ENCODE measurements at regions not wholly inside any gene's neighbourhood (a gene's known extent, or its start where the extent isn't known, plus 50 kb on each side); places are given as distances from the start of the nearest gene placed in this dataset.

DNA sequence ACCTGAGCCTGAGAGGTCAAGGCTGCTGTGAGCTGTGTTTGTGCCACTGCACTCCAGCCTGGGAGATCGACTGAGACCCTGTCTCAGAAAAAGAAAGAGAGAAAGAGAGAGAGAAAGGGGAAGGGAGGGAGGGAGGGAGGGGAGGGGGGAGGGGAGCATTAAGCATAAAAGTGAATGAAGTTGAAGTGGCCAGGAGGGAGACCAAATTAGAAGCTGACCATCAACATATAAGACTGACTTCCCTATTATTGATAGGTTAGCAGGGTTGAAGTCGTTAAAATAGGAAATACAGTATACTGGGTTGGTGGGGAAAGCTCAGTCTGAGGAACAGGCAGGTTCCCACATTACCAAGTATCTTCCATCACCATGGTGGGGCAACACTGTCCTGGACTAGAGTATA is 117.1 kb upstream of the MKLN1 start:
- DNase-seq: no peak
- Histone ChIP-seq H3K4me2 (replicated peaks; ENCODE audit: low read depth, low read length, poor library complexity, severe bottlenecking) (no peak overlapping the region), H3K27me3 (replicated peaks in 1 of 4; ENCODE audit: control extremely low read depth in 1 of 4, control insufficient read depth in 3 of 4, insufficient read depth in 4 of 4, low read length in 3 of 4) (no peaks in the 10 kb centered on the region), H3K9me3 (ENCODE audit: control extremely low read depth in 1 of 3, control insufficient read depth in 2 of 3, insufficient read depth in 1 of 3, low read length in 2 of 3) (no peaks in the 10 kb centered on the region), H3K27ac (ENCODE audit: low read length in 2 of 2) (no peak overlapping the region), H3K4me3 (ENCODE audit: control extremely low read depth in 1 of 5, extremely low read depth in 1 of 5, insufficient read depth in 1 of 5, low read depth in 2 of 5, low read length in 4 of 5) (no peak overlapping the region), H4K20me1 (ENCODE audit: control insufficient read depth, insufficient read depth, low read length, poor library complexity, severe bottlenecking) (no peaks in the 10 kb centered on the region), H2AFZ (ENCODE audit: insufficient read depth, low read depth, low read length, poor library complexity, severe bottlenecking) (no peak overlapping the region), H3K4me1 (ENCODE audit: control insufficient read depth in 2 of 2, insufficient read depth in 2 of 2, low read length in 2 of 2) (no peaks in the 10 kb centered on the region), H3K36me3 (replicated peaks in 1 of 2; ENCODE audit: control extremely low read depth in 1 of 2, control insufficient read depth in 1 of 2, extremely low read depth in 1 of 2, insufficient read depth in 2 of 2, low read length in 1 of 2) (no peaks in the 10 kb centered on the region), H3K79me2 (ENCODE audit: control insufficient read depth, insufficient read depth, low read length) (no peaks in the 10 kb centered on the region), H3K9ac (ENCODE audit: low read length) (no peak overlapping the region)
- Mint-ChIP-seq H3K4me1 (no peaks in the 10 kb centered on the region), H3K27ac (no peak overlapping the region), H3K27me3 (no peaks in the 10 kb centered on the region), H3K4me3 (no peak overlapping the region), H3K9me3 (ENCODE audit: insufficient read depth) (no peaks in the 10 kb centered on the region)
- CTCF ChIA-PET: no interaction called here
- no peak for ATAC-seq (ENCODE audit: low read depth)
- POLR2A ChIA-PET: no interaction called here
- whole genome bisulfite sequencing (ENCODE audit: insufficient coverage): no CpG with 5 or more reads among the region's 2 CpGs
- no peak for TF ChIP-seq EZH2 (IDR thresholded peaks at IDR 0.05; ENCODE audit: borderline replicate concordance, insufficient read depth, low read depth, low read length, poor library complexity, severe bottlenecking)
- no peak for TF ChIP-seq CTCF (IDR thresholded peaks at IDR 0.05)
- intact Hi-C loops (cut with micrococcal nuclease): no loop called here

- Histone ChIP-seq H3K4me3 (ENCODE audit: control extremely low read depth in 1 of 5, extremely low read depth in 1 of 5, insufficient read depth in 1 of 5, low read depth in 2 of 5, low read length in 4 of 5) (no peak overlapping the region), H3K36me3 (replicated peaks in 1 of 2; ENCODE audit: control extremely low read depth in 1 of 2, control insufficient read depth in 1 of 2, extremely low read depth in 1 of 2, insufficient read depth in 2 of 2, low read length in 1 of 2) (no peaks in the 10 kb centered on the region), H3K4me2 (replicated peaks; ENCODE audit: low read depth, low read length, poor library complexity, severe bottlenecking) (no peak overlapping the region), H3K9ac (ENCODE audit: low read length) (no peak overlapping the region), H3K27ac (ENCODE audit: low read length in 2 of 2) (no peak overlapping the region), H2AFZ (ENCODE audit: insufficient read depth, low read depth, low read length, poor library complexity, severe bottlenecking) (no peak overlapping the region), H3K27me3 (replicated peaks in 1 of 4; ENCODE audit: control extremely low read depth in 1 of 4, control insufficient read depth in 3 of 4, insufficient read depth in 4 of 4, low read length in 3 of 4) (no peaks in the 10 kb centered on the region), H3K4me1 (ENCODE audit: control insufficient read depth in 2 of 2, insufficient read depth in 2 of 2, low read length in 2 of 2) (no peaks in the 10 kb centered on the region), H3K79me2 (ENCODE audit: control insufficient read depth, insufficient read depth, low read length) (no peaks in the 10 kb centered on the region), H3K9me3 (ENCODE audit: control extremely low read depth in 1 of 3, control insufficient read depth in 2 of 3, insufficient read depth in 1 of 3, low read length in 2 of 3) (no peaks in the 10 kb centered on the region), H4K20me1 (ENCODE audit: control insufficient read depth, insufficient read depth, low read length, poor library complexity, severe bottlenecking) (no peaks in the 10 kb centered on the region)
- CTCF ChIA-PET: interaction anchor here (0.6 kb wide), 1 partner anchor 88 kb away, joined by 3 read pairs; no protein-coding TSS in a partner anchor
- Mint-ChIP-seq H3K4me1 (no peaks in the 10 kb centered on the region), H3K27me3 (no peaks in the 10 kb centered on the region), H3K27ac (no peak overlapping the region), H3K4me3 (no peak overlapping the region), H3K9me3 (ENCODE audit: insufficient read depth) (no peaks in the 10 kb centered on the region)
- no CpG with 5 or more reads among the region's 1 CpG for WGBS (ENCODE audit: insufficient coverage)
- no peak for ATAC-seq (ENCODE audit: low read depth)
- TF ChIP-seq EZH2 (IDR thresholded peaks at IDR 0.05; ENCODE audit: borderline replicate concordance, insufficient read depth, low read depth, low read length, poor library complexity, severe bottlenecking) (no peak), CTCF (IDR thresholded peaks at IDR 0.05) (no peak)
- DNase-seq: no peak
- POLR2A ChIA-PET: no interaction called here
- intact Hi-C loops (cut with micrococcal nuclease): no loop called here
Measured at GRCh38 chr7:131211500-131211899, 116.2 kb upstream of the MKLN1 start.

Data from B cell (primary cell).